ENCODE measurements at regions not wholly inside any gene's neighbourhood (a gene's known extent, or its start where the extent isn't known, plus 50 kb on each side); places are given as distances from the start of the nearest gene placed in this dataset.

DNA sequence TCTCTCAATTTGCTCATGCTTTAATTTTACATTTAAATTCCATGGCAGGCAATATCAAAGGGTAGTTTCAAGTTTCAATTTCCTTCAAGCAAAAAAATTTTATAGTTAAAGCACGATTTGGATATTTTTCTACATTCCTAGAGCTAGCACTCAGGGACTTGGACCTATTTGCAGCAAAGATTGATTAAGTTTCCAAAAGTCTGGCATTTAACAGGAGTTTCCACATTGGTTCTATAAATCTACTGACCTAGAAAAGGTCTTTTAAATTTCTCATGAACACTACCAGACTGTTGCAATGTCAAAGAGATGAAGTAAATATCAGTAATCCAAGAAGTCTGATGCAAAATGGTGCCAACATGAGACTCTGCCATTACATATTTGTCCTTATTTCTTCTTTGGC lies 253.7 kb upstream of the LINC00305 start:
- Histone ChIP-seq H3K27me3 (ENCODE audit: insufficient read depth, low read length) (no peaks in the 10 kb centered on the region), H3K27ac (ENCODE audit: insufficient read length, low read depth, low read length) (no peak overlapping the region)

More for the DNA sequence above, 253.7 kb upstream of the LINC00305 start:
- no peak overlapping the region for H2BK20ac ChIP-seq (ENCODE audit: low read depth, low read length, poor library complexity, severe bottlenecking)
- H2AK5ac ChIP-seq (ENCODE audit: insufficient read length, low read length) = no peak overlapping the region
- Mint-ChIP-seq H3K36me3 (ENCODE audit: insufficient read depth in 1 of 3, low read depth in 3 of 3) (no peaks in the 10 kb centered on the region; a peak in 1 of 7 replicates), H3K4me1 (peaks cover 6 to 12% of the 10 kb centered on the region in 2 experiments), H3K9me3 (no peaks in the 10 kb centered on the region), H3K27me3 (ENCODE audit: low read depth) (no peaks in the 10 kb centered on the region), H3K4me3 (no peak overlapping the region), H3K27ac (no peak overlapping the region)
- no peak overlapping the region for H3K23ac ChIP-seq (ENCODE audit: insufficient read length, low read depth, low read length)
- H3K4me1 ChIP-seq (ENCODE audit: insufficient read depth, low read length) = no peaks in the 10 kb centered on the region
- H3T11ph ChIP-seq (ENCODE audit: low read length) = no peak overlapping the region
- WGBS (ENCODE audit: extremely low coverage, insufficient read length, low lambda C conversion rate) = no CpG with 5 or more reads among the region's 1 CpG
- H4K91ac ChIP-seq (ENCODE audit: insufficient read length, low read depth, low read length) = no peak overlapping the region
- H3K23me2 ChIP-seq (ENCODE audit: insufficient read length, low read depth, low read length, poor library complexity, severe bottlenecking) = no peaks in the 10 kb centered on the region
- no peak overlapping the region for H3K18ac ChIP-seq (ENCODE audit: insufficient read length, low read depth, low read length)
- H3K9me3 ChIP-seq (ENCODE audit: control insufficient read depth, low read depth, low read length) = no peaks in the 10 kb centered on the region
- no peak overlapping the region for H2BK12ac ChIP-seq (ENCODE audit: insufficient read length, low read depth, low read length)
- TF ChIP-seq, protein P1, sequence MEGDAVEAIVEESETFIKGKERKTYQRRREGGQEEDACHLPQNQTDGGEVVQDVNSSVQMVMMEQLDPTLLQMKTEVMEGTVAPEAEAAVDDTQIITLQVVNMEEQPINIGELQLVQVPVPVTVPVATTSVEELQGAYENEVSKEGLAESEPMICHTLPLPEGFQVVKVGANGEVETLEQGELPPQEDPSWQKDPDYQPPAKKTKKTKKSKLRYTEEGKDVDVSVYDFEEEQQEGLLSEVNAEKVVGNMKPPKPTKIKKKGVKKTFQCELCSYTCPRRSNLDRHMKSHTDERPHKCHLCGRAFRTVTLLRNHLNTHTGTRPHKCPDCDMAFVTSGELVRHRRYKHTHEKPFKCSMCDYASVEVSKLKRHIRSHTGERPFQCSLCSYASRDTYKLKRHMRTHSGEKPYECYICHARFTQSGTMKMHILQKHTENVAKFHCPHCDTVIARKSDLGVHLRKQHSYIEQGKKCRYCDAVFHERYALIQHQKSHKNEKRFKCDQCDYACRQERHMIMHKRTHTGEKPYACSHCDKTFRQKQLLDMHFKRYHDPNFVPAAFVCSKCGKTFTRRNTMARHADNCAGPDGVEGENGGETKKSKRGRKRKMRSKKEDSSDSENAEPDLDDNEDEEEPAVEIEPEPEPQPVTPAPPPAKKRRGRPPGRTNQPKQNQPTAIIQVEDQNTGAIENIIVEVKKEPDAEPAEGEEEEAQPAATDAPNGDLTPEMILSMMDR (conservative IDR thresholded peaks at IDR 0.05) = no peak
- H3K79me2 ChIP-seq (ENCODE audit: insufficient read depth, low read length) = no peaks in the 10 kb centered on the region
- no peak overlapping the region for H4K8ac ChIP-seq (replicated peaks; ENCODE audit: insufficient read length, low read depth, low read length)
- H3K4me2 ChIP-seq (ENCODE audit: insufficient read depth, insufficient read length, low read length) = no peak overlapping the region
- H3K14ac ChIP-seq (ENCODE audit: insufficient read depth, low read length) = no peak overlapping the region
- H3K4ac ChIP-seq (ENCODE audit: low read depth, low read length) = no peak overlapping the region
- H4K5ac ChIP-seq (ENCODE audit: insufficient read length, low read depth, low read length) = no peak overlapping the region
- DNase-seq = no peak
- no peak overlapping the region for H3K56ac ChIP-seq (ENCODE audit: insufficient read length, low read depth, low read length)
- no peaks in the 10 kb centered on the region for H4K20me1 ChIP-seq (ENCODE audit: control insufficient read depth, insufficient read depth, insufficient read length)
- no peak overlapping the region for H2AFZ ChIP-seq (ENCODE audit: low read length)
- H2BK5ac ChIP-seq (ENCODE audit: insufficient read length, low read length) = no peak overlapping the region
- H3K9ac ChIP-seq (ENCODE audit: extremely low read depth, insufficient read length, low read length) = no peak overlapping the region
- no peak overlapping the region for H2BK120ac ChIP-seq (ENCODE audit: low read depth, low read length, poor library complexity, severe bottlenecking)
- H2BK15ac ChIP-seq (ENCODE audit: low read depth, low read length) = no peak overlapping the region
- H3K79me1 ChIP-seq (ENCODE audit: insufficient read depth, low read depth, low read length, poor library complexity, severe bottlenecking) = no peaks in the 10 kb centered on the region
